ENCODE measurements at regions not wholly inside any gene's neighbourhood (a gene's known extent, or its start where the extent isn't known, plus 50 kb on each side); places are given as distances from the start of the nearest gene placed in this dataset.

DNA sequence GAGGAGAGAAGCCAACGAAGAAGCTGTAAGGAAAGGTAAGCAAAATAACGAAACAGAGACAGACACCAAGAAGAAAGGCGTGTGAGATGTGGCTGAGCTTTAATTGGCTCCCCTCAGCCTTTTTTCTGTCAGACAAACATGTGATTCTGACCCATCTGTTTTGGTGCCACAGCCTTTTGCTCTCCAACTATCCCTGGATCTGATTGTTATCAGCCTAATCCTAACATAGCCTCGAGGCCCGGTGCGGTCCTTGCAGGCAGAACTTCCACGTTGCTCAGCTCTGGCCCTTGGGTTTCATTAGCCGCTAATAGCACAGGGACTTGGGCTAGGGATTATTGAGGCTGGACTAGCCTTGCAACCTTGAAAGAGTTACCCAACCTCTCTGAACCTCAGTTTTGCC is 57.9 kb upstream of the CACNA2D3 start:
- ChIA-PET CTCF (ENCODE audit: low intra/inter-chr PET ratio) (no interaction called here), POLR2A (no interaction called here)
- DNase-seq (ENCODE audit: extremely low read depth in 1 of 4, low spot score in 3 of 4) = no peak
- no peak overlapping the region for H2AFZ ChIP-seq (ENCODE audit: low read depth, low read length)
- no peak for ATAC-seq
- no peak overlapping the region for H3K27ac ChIP-seq (ENCODE audit: extremely low read depth, low read depth, low read length)
- intact Hi-C loops (cut with micrococcal nuclease) (no loop called here), in situ Hi-C loops (cut with MboI) (no loop called here)
- no peak overlapping the region for H3K9ac ChIP-seq (ENCODE audit: insufficient read depth in 1 of 2, low read depth in 2 of 2, low read length in 2 of 2)
- TF ChIP-seq, protein P1, sequence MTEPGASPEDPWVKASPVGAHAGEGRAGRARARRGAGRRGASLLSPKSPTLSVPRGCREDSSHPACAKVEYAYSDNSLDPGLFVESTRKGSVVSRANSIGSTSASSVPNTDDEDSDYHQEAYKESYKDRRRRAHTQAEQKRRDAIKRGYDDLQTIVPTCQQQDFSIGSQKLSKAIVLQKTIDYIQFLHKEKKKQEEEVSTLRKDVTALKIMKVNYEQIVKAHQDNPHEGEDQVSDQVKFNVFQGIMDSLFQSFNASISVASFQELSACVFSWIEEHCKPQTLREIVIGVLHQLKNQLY (CRISPR knock-in tag; conservative IDR thresholded peaks at IDR 0.05) = no peak
- no peak for TF ChIP-seq EZH2 (IDR thresholded peaks at IDR 0.05; ENCODE audit: borderline replicate concordance, low read depth, low read length)
- BruUV-seq (replicated peaks) = no TSS peak
- H3K4me2 ChIP-seq (ENCODE audit: insufficient read depth, low read length) = no peak overlapping the region
- H3K4me1 ChIP-seq (replicated peaks in 1 of 2; ENCODE audit: control insufficient read depth in 2 of 2, insufficient read depth in 2 of 2, low read length in 2 of 2) = no peaks in the 10 kb centered on the region
- H3K9me3 ChIP-seq (replicated peaks; ENCODE audit: control insufficient read depth, insufficient read depth, low read depth, low read length) = no peaks in the 10 kb centered on the region
- H3K4me3 ChIP-seq = no peak overlapping the region
- no peaks in the 10 kb centered on the region for H3K36me3 ChIP-seq (ENCODE audit: control insufficient read depth, insufficient read depth, low read length)
- H3K9me1 ChIP-seq (ENCODE audit: control insufficient read depth, insufficient read depth, low read length) = no peaks in the 10 kb centered on the region
- no peaks in the 10 kb centered on the region for H4K20me1 ChIP-seq (replicated peaks; ENCODE audit: control insufficient read depth, insufficient read depth, low read length)
- FAIRE-seq = no peak
- WGBS (ENCODE audit: insufficient coverage, low coverage, missing lambda C conversion rate) = 2% methylated on average over 7 of the region's 8 CpGs
- peaks cover 0 to 4% of the 10 kb centered on the region in 2 experiments; a peak in 1 of 5 replicates for H3K27me3 ChIP-seq (ENCODE audit: control insufficient read depth in 2 of 2, insufficient read depth in 2 of 2, low read length in 2 of 2)
- no peaks in the 10 kb centered on the region for H3K79me2 ChIP-seq (ENCODE audit: control insufficient read depth, insufficient read depth, low read length)

DNA sequence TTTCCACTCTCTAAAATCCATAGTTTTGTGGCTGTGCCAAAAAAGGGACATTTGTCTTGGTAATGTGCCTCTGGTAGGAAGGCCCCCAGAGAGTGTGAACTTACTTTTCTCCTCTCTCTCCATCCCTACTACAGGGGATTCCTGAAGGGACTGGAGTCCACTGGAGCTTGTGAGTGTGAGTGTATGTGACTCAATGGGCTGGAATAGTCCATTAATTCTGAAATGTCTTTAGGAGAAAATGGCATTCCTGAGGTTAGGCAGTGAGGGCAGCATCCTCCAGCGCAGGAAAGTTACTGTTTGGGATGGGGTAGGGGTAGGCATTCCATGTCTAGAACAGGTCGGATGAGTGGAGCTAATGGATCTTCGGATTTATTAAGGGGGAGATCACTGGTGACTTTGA is 59.8 kb upstream of the CACNA2D3 start:
- Histone ChIP-seq H3K27ac (ENCODE audit: extremely low read depth, low read depth, low read length) (no peak overlapping the region), H3K36me3 (ENCODE audit: control insufficient read depth, insufficient read depth, low read length) (no peaks in the 10 kb centered on the region), H3K9me3 (replicated peaks; ENCODE audit: control insufficient read depth, insufficient read depth, low read depth, low read length) (no peaks in the 10 kb centered on the region), H3K9ac (ENCODE audit: insufficient read depth in 1 of 2, low read depth in 2 of 2, low read length in 2 of 2) (no peak overlapping the region), H3K79me2 (ENCODE audit: control insufficient read depth, insufficient read depth, low read length) (no peaks in the 10 kb centered on the region), H3K4me2 (ENCODE audit: insufficient read depth, low read length) (no peak overlapping the region), H3K4me3 (no peak overlapping the region), H3K4me1 (replicated peaks in 1 of 2; ENCODE audit: control insufficient read depth in 2 of 2, insufficient read depth in 2 of 2, low read length in 2 of 2) (no peaks in the 10 kb centered on the region), H2AFZ (ENCODE audit: low read depth, low read length) (no peak overlapping the region), H3K9me1 (ENCODE audit: control insufficient read depth, insufficient read depth, low read length) (no peaks in the 10 kb centered on the region), H3K27me3 (ENCODE audit: control insufficient read depth in 2 of 2, insufficient read depth in 2 of 2, low read length in 2 of 2) (peaks cover 0 to 4% of the 10 kb centered on the region in 2 experiments; a peak in 1 of 5 replicates), H4K20me1 (replicated peaks; ENCODE audit: control insufficient read depth, insufficient read depth, low read length) (no peaks in the 10 kb centered on the region)
- intact Hi-C loops (cut with micrococcal nuclease) (no loop called here), in situ Hi-C loops (cut with MboI) (no loop called here)
- POLR2A ChIA-PET = interaction anchor here (0.7 kb wide), 1 partner anchor 10 kb away, joined by 4 read pairs; no protein-coding TSS in a partner anchor
- WGBS (ENCODE audit: insufficient coverage, low coverage, missing lambda C conversion rate) = 0% methylated on average over 3 of the region's 3 CpGs
- CTCF ChIA-PET (ENCODE audit: low intra/inter-chr PET ratio) = no interaction called here
- TF ChIP-seq, protein P2, sequence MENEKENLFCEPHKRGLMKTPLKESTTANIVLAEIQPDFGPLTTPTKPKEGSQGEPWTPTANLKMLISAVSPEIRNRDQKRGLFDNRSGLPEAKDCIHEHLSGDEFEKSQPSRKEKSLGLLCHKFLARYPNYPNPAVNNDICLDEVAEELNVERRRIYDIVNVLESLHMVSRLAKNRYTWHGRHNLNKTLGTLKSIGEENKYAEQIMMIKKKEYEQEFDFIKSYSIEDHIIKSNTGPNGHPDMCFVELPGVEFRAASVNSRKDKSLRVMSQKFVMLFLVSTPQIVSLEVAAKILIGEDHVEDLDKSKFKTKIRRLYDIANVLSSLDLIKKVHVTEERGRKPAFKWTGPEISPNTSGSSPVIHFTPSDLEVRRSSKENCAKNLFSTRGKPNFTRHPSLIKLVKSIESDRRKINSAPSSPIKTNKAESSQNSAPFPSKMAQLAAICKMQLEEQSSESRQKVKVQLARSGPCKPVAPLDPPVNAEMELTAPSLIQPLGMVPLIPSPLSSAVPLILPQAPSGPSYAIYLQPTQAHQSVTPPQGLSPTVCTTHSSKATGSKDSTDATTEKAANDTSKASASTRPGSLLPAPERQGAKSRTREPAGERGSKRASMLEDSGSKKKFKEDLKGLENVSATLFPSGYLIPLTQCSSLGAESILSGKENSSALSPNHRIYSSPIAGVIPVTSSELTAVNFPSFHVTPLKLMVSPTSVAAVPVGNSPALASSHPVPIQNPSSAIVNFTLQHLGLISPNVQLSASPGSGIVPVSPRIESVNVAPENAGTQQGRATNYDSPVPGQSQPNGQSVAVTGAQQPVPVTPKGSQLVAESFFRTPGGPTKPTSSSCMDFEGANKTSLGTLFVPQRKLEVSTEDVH (IDR thresholded peaks at IDR 0.05; ENCODE audit: low read depth, partially characterized antibody) = no peak
- TF ChIP-seq ELF2 (CRISPR knock-in tag; IDR thresholded peaks at IDR 0.05) = no peak
- TF ChIP-seq ATF1 (CRISPR knock-in tag; IDR thresholded peaks at IDR 0.05) = no peak
- no peak for TF ChIP-seq ATF1 (tag; IDR thresholded peaks at IDR 0.05)
- no peak for TF ChIP-seq KAT7 (CRISPR knock-in tag; IDR thresholded peaks at IDR 0.05; ENCODE audit: borderline replicate concordance)
- TF ChIP-seq ZNF778 (CRISPR knock-in tag; IDR thresholded peaks at IDR 0.05) = no peak
- BruUV-seq (replicated peaks) = no TSS peak
- no peak for FAIRE-seq
- no peak for ATAC-seq
- no peak for DNase-seq (ENCODE audit: extremely low read depth in 1 of 4, low spot score in 3 of 4)

Measured in K562 (cell line).